ENCODE measurements at regions not wholly inside any gene's neighbourhood (a gene's known extent, or its start where the extent isn't known, plus 50 kb on each side); places are given as distances from the start of the nearest gene placed in this dataset.

- DNase-seq = no peak
Observed at GRCh38 chr3:10555263-10555662, 49.9 kb upstream of the ATP2B2 start.

GRCh38 chr3:10556312-10556711 is 50.9 kb upstream of the ATP2B2 start:
- no peak for DNase-seq

GRCh38 chr3:10557250-10557649 is 51.9 kb upstream of the ATP2B2 start:
- DNase-seq = no peak

- DNase-seq = no peak
Observed at GRCh38 chr3:10557781-10558373, 52.5 kb upstream of the ATP2B2 start.

GRCh38 chr3:10558736-10559135 is 53.4 kb upstream of the ATP2B2 start:
- DNase-seq = no peak

- no peak for DNase-seq
Observed at GRCh38 chr3:10560060-10560861, 54.9 kb upstream of the ATP2B2 start.

- DNase-seq = peak; percentile 12 to 42
Observed at GRCh38 chr3:10561162-10561945, 56.0 kb upstream of the ATP2B2 start.

- DNase-seq = peak; percentile 6 to 26
Observed at GRCh38 chr3:10561946-10562560, 56.7 kb upstream of the ATP2B2 start.

GRCh38 chr3:10563396-10563795 is 58.0 kb upstream of the ATP2B2 start:
- DNase-seq = peak in 1 of 2 donors; percentile 6

- DNase-seq = no peak
Observed at GRCh38 chr3:10565814-10566213, 60.4 kb upstream of the ATP2B2 start.

- DNase-seq = no peak
Observed at GRCh38 chr3:10566451-10566850, 61.1 kb upstream of the ATP2B2 start.

GRCh38 chr3:10568549-10568948 is 63.2 kb upstream of the ATP2B2 start:
- DNase-seq = no peak

GRCh38 chr3:10570196-10570946 is 65.0 kb upstream of the ATP2B2 start:
- peak in 1 of 2 donors; percentile 25 for DNase-seq

GRCh38 chr3:10574101-10574620 is 68.8 kb upstream of the ATP2B2 start:
- no peak for DNase-seq

- DNase-seq = no peak
Observed at GRCh38 chr3:10575601-10576160, 70.3 kb upstream of the ATP2B2 start.

GRCh38 chr3:10577486-10577885 is 72.1 kb upstream of the ATP2B2 start:
- no peak for DNase-seq

- peak in 1 of 2 donors; percentile 43 for DNase-seq
Observed at GRCh38 chr3:10580426-10580825, 75.0 kb upstream of the ATP2B2 start.

- no peak for DNase-seq
Observed at GRCh38 chr3:10581251-10581650, 75.9 kb upstream of the ATP2B2 start.

- no peak for DNase-seq
Observed at GRCh38 chr3:10581716-10582115, 76.3 kb upstream of the ATP2B2 start.

- no peak for DNase-seq
Observed at GRCh38 chr3:10582733-10583132, 77.3 kb upstream of the ATP2B2 start.

GRCh38 chr3:10583798-10584708 is 78.7 kb upstream of the ATP2B2 start:
- DNase-seq = no peak
